H1 (cell line): ENCODE measurements at regions not wholly inside any gene's neighbourhood (a gene's known extent, or its start where the extent isn't known, plus 50 kb on each side); places are given as distances from the start of the nearest gene placed in this dataset.

Source experiments
- CTCF ChIA-PET: fragments of 300-600 bp; sonication (Branson Sonifier 250); formaldehyde crosslinking; loops from one replicate; lab custom pipeline; 2021; ENCODE audit not compliant: partially characterized antibody; lab: Charles Lee
- POLR2A ChIA-PET: fragments of 300-600 bp; sonication (Branson Sonifier 250); formaldehyde crosslinking; loops from one replicate; lab custom pipeline; 2021; ENCODE audit warnings: inconsistent platforms; ENCODE audit not compliant: partially characterized antibody; lab: Charles Lee
- DNase-seq, 2 experiments: peaks; one replicate each; pipeline versions ENCODE4 v3.0.0 to v3.0.0-alpha.2; 2010 to 2022; ENCODE audit warnings: low spot score in 2 of 2, low read depth in 1 of 2, mixed read lengths in 1 of 2
- FAIRE-seq: peaks from 2 replicates; lab custom pipeline; 2011; peaks lifted over from hg19 to GRCh38; lab: Jason Lieb, UNC
- H2AFZ ChIP-seq: 2 replicates; pipeline ENCODE4 v1.8.1; 2012; ENCODE audit warnings: low read length, inconsistent platforms
- H2AK5ac ChIP-seq: 2 replicates; pipeline ENCODE4 v1.6.1; 2013; ENCODE audit warnings: low read depth, low read length
- H2BK120ac ChIP-seq: replicated peaks from 2 replicates; pipeline ENCODE3; 2013; ENCODE audit warnings: low read depth, low read length, inconsistent platforms
- H2BK12ac ChIP-seq: 2 replicates; pipeline ENCODE4 v1.6.1; 2013; ENCODE audit warnings: low read depth, low read length
- H2BK15ac ChIP-seq: 2 replicates; pipeline ENCODE4 v1.6.1; 2013; ENCODE audit warnings: low read length
- H2BK20ac ChIP-seq: 2 replicates; pipeline ENCODE4 v1.6.1; 2013; ENCODE audit warnings: low read length
- H2BK5ac ChIP-seq: 2 replicates; pipeline ENCODE4 v1.6.1; 2013; ENCODE audit warnings: low read depth, low read length
- H3K14ac ChIP-seq: 2 replicates; pipeline ENCODE4 v1.6.1; 2013; ENCODE audit warnings: inconsistent platforms; ENCODE audit not compliant: insufficient read length
- H3K18ac ChIP-seq: 2 replicates; pipeline ENCODE4 v1.6.1; 2013; ENCODE audit warnings: low read length; ENCODE audit errors: extremely low read depth
- H3K23ac ChIP-seq: 2 replicates; pipeline ENCODE4 v1.6.1; 2013; ENCODE audit warnings: inconsistent platforms; ENCODE audit not compliant: insufficient read length
- H3K23me2 ChIP-seq: 2 replicates; pipeline ENCODE4 v1.6.1; 2013; ENCODE audit warnings: low read depth, low read length
- H3K27ac ChIP-seq: 2 replicates; pipeline ENCODE4 v1.6.1; 2011; ENCODE audit warnings: low read depth, low read length, inconsistent platforms
- H3K27me3 ChIP-seq, 4 experiments: replicated peaks in 1 of 4; 1 replicate in 1 of 4; 2 replicates in 3 of 4; pipeline versions ENCODE4 v1.6.1 to v1.8.1; 2011 to 2013; ENCODE audit warnings: low read length in 3 of 4, mild to moderate bottlenecking in 3 of 4, inconsistent platforms in 2 of 4, mixed read lengths in 2 of 4, moderate library complexity in 1 of 4; ENCODE audit not compliant: control insufficient read depth in 3 of 4, insufficient read depth in 3 of 4; ENCODE audit errors: extremely low read depth in 1 of 4
- H3K36me3 ChIP-seq, 4 experiments: 2 replicates each; pipeline versions ENCODE4 v1.6.1 to v1.8.1; 2011 to 2013; ENCODE audit warnings: mild to moderate bottlenecking in 4 of 4, low read length in 3 of 4, moderate library complexity in 2 of 4, control low read depth in 1 of 4, inconsistent platforms in 1 of 4; ENCODE audit not compliant: insufficient read depth in 4 of 4, control insufficient read depth in 2 of 4
- H3K4ac ChIP-seq: replicated peaks from 2 replicates; pipeline ENCODE3; 2013; ENCODE audit warnings: low read length, low read depth, mixed read lengths, inconsistent platforms; ENCODE audit not compliant: insufficient read length
- H3K4me1 ChIP-seq, 4 experiments: replicated peaks in 1 of 4; 1 replicate in 1 of 4; 2 replicates in 3 of 4; pipeline versions ENCODE4 v1.6.1 to v1.8.1; 2011 to 2013; ENCODE audit warnings: low read length in 3 of 4, inconsistent platforms in 2 of 4, mixed read lengths in 1 of 4; ENCODE audit not compliant: insufficient read depth in 4 of 4, control insufficient read depth in 3 of 4
- H3K4me2 ChIP-seq, 2 experiments: 2 replicates each; pipeline versions ENCODE4 v1.6.1 to v1.8.1; 2011 to 2013; ENCODE audit warnings: low read depth in 2 of 2, low read length in 2 of 2, control low read depth in 1 of 2, inconsistent platforms in 1 of 2, mild to moderate bottlenecking in 1 of 2; ENCODE audit not compliant: insufficient read depth in 1 of 2
- H3K4me3 ChIP-seq, 4 experiments: fragments of 200-600, 300-600 bp in 1 of 4; sonication (generic), shearing (Covaris generic), sonication (Bioruptor Twin) in 1 of 4; 2 replicates each; pipeline versions ENCODE4 v1.5.1 to v1.8.1; 2011 to 2016; ENCODE audit warnings: low read length in 4 of 4, low read depth in 3 of 4, control low read depth in 2 of 4, inconsistent platforms in 2 of 4, mild to moderate bottlenecking in 2 of 4, mixed read lengths in 1 of 4, moderate library complexity in 1 of 4; ENCODE audit not compliant: insufficient read depth in 2 of 4; ENCODE audit errors: extremely low read depth in 1 of 4
- H3K56ac ChIP-seq: replicated peaks from 2 replicates; pipeline ENCODE3; 2013; ENCODE audit warnings: low read depth, mild to moderate bottlenecking, mixed read lengths, low read length, inconsistent platforms; ENCODE audit not compliant: insufficient read length
- H3K79me1 ChIP-seq: 2 replicates; pipeline ENCODE4 v1.6.1; 2013; ENCODE audit warnings: low read depth, low read length, control low read depth
- H3K79me2 ChIP-seq, 2 experiments: 2 replicates each; pipeline versions ENCODE4 v1.6.1 to v1.8.1; 2012 to 2013; ENCODE audit warnings: low read length in 2 of 2, mild to moderate bottlenecking in 2 of 2, inconsistent platforms in 1 of 2; ENCODE audit not compliant: insufficient read depth in 2 of 2, control insufficient read depth in 1 of 2
- H3K9ac ChIP-seq, 4 experiments: replicated peaks in 1 of 4; 1 replicate in 1 of 4; 2 replicates in 3 of 4; pipeline versions ENCODE4 v1.6.1 to v1.8.1; 2011 to 2013; ENCODE audit warnings: low read depth in 3 of 4, low read length in 3 of 4, control low read depth in 2 of 4, mild to moderate bottlenecking in 2 of 4, moderate library complexity in 2 of 4, inconsistent platforms in 1 of 4; ENCODE audit errors: extremely low read depth in 1 of 4
- H3K9me3 ChIP-seq, 2 experiments: 2 replicates each; pipeline versions ENCODE4 v1.6.1 to v1.8.1; 2012 to 2013; ENCODE audit warnings: mild to moderate bottlenecking in 2 of 2, moderate library complexity in 2 of 2, control low read depth in 1 of 2, inconsistent platforms in 1 of 2, low read depth in 1 of 2, low read length in 1 of 2, mixed read lengths in 1 of 2; ENCODE audit not compliant: insufficient read depth in 2 of 2
- H4K20me1 ChIP-seq, 2 experiments: replicated peaks in 1 of 2; 2 replicates each; pipeline versions ENCODE3 to v1.8.1; 2011 to 2013; ENCODE audit warnings: inconsistent platforms in 2 of 2, low read length in 2 of 2, mild to moderate bottlenecking in 1 of 2; ENCODE audit not compliant: insufficient read depth in 2 of 2, control insufficient read depth in 1 of 2
- H4K5ac ChIP-seq: 2 replicates; pipeline ENCODE4 v1.6.1; 2013; ENCODE audit warnings: low read length, low read depth, mixed read lengths, inconsistent platforms; ENCODE audit not compliant: insufficient read length
- H4K8ac ChIP-seq: 2 replicates; pipeline ENCODE4 v1.8.0; 2013; ENCODE audit warnings: mild to moderate bottlenecking, moderate library complexity, low read length, inconsistent platforms; ENCODE audit not compliant: insufficient read depth; ENCODE audit errors: extremely low read depth
- H4K91ac ChIP-seq: replicated peaks from 2 replicates; pipeline ENCODE3; 2013; ENCODE audit warnings: low read length, mixed read lengths, inconsistent platforms; ENCODE audit not compliant: insufficient read length
- CTBP2 ChIP-seq: IDR thresholded peaks from 2 replicates; pipeline ENCODE4 v1.7.0; 2011; ENCODE audit warnings: borderline replicate concordance, mild to moderate bottlenecking, moderate library complexity, mixed read lengths, low read length; ENCODE audit not compliant: insufficient read depth, insufficient read length
- EZH2 ChIP-seq: fragments of 200-600 bp; sonication (generic); IDR thresholded peaks from 2 replicates; pipeline ENCODE4 v1.7.1; 2012; ENCODE audit warnings: low read depth, mild to moderate bottlenecking, moderate library complexity, low read length, inconsistent platforms; ENCODE audit not compliant: severe bottlenecking
- JUND ChIP-seq: IDR thresholded peaks from 2 replicates; pipeline ENCODE4 v1.6.1; 2011; ENCODE audit warnings: mild to moderate bottlenecking, improper control_type of control experiment, low read length
- KDM5A ChIP-seq: fragments of 200-600 bp; IDR thresholded peaks from 2 replicates; pipeline ENCODE4 v1.7.1; 2012; ENCODE audit warnings: mild to moderate bottlenecking, low read length, inconsistent platforms, mixed read lengths
- TCF12 ChIP-seq: IDR thresholded peaks from 2 replicates; pipeline ENCODE4 v1.6.1; 2011; ENCODE audit warnings: low read depth, mild to moderate bottlenecking, low read length
- WGBS, 2 experiments: shearing (Covaris generic) in 1 of 2; methylation state at CpG; one replicate each; pipeline versions ENCODE4 v1.1.6 to v1.1.7; 2013 to 2015; ENCODE audit warnings: low lambda C conversion rate in 2 of 2, mixed read lengths in 2 of 2, inconsistent platforms in 1 of 2, low coverage in 1 of 2, missing lambda C conversion rate in 1 of 2; ENCODE audit not compliant: insufficient replicate concordance in 2 of 2, insufficient coverage in 1 of 2, insufficient read length in 1 of 2; ENCODE audit errors: extremely low coverage in 1 of 2, missing lambda C conversion rate in 1 of 2; 5-methylcytosine and 5-hydroxymethylcytosine counted together

DNA sequence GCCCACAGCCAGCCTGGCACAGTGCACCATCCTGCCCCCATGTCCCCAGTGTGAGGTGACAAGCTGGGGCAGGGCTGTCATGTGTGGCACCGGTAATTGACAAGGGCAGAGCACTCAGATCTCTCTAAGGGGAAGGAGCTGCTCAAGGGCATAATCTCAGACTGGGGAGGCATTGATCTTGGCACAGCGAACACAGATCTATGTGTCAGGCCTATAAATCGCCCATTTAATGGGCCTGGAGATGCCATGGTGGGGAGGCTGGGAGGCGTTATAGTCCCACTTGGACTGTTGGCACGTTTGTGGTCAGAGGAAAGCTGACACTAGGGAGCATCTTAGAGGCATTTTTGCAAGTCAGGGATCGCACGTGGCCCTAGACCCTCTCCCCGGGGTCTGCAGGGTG, 594.1 kb downstream of the PTPRU start:
- POLR2A ChIA-PET = interaction anchor here (1.2 kb wide), 1 partner anchor 8 kb away, joined by 3 read pairs; no protein-coding TSS in a partner anchor

More for the DNA sequence above, 594.1 kb downstream of the PTPRU start:
- no peak overlapping the region for H3K27ac ChIP-seq
- H2AFZ ChIP-seq = no peak overlapping the region
- no peak overlapping the region for H3K9ac ChIP-seq
- no peaks in the 10 kb centered on the region for H3K79me1 ChIP-seq
- H2AK5ac ChIP-seq = no peak overlapping the region
- H3K9me3 ChIP-seq = no peaks in the 10 kb centered on the region
- H3K23ac ChIP-seq = no peak overlapping the region
- no peak overlapping the region for H3K56ac ChIP-seq
- peaks cover 0 to 6% of the 10 kb centered on the region in 2 experiments for H4K20me1 ChIP-seq
- no peak overlapping the region for H3K14ac ChIP-seq
- 88% methylated on average over 8 of the region's 8 CpGs; no CpG with 5 or more reads in 1 of the 2 experiments for WGBS, 2 experiments
- H4K5ac ChIP-seq = no peak overlapping the region
- H2BK12ac ChIP-seq = no peak overlapping the region
- TF ChIP-seq KDM5A (no peak), CTBP2 (no peak), EZH2 (no peak), JUND (no peak), TCF12 (no peak)
- no peak overlapping the region for H4K91ac ChIP-seq
- H3K23me2 ChIP-seq = peaks cover 4% of the 10 kb centered on the region; the same call in 1 of the 2 replicates
- H2BK15ac ChIP-seq = no peak overlapping the region
- no peaks in the 10 kb centered on the region for H3K4me1 ChIP-seq
- H2BK5ac ChIP-seq = no peak overlapping the region
- no peaks in the 10 kb centered on the region for H3K36me3 ChIP-seq
- no peaks in the 10 kb centered on the region for H3K27me3 ChIP-seq
- FAIRE-seq (no peak), DNase-seq (peak in 1 of 2 experiments; percentile 22)
- no peak overlapping the region for H3K18ac ChIP-seq
- H3K4me2 ChIP-seq = no peak overlapping the region
- CTCF ChIA-PET = interaction anchor here (1.1 to 2.4 kb wide), 3 partner anchors 17 to 32 kb away, joined by 3 to 11 read pairs (median 4); no protein-coding TSS in a partner anchor
- H3K79me2 ChIP-seq = no peaks in the 10 kb centered on the region
- H3K4ac ChIP-seq = no peak overlapping the region
- no peak overlapping the region for H3K4me3 ChIP-seq
- H4K8ac ChIP-seq = no peak overlapping the region
- H2BK120ac ChIP-seq = no peak overlapping the region
- no peak overlapping the region for H2BK20ac ChIP-seq
